Myocyte (in vitro differentiated cells): ENCODE measurements at regions not wholly inside any gene's neighbourhood (a gene's known extent, or its start where the extent isn't known, plus 50 kb on each side); places are given as distances from the start of the nearest gene placed in this dataset.
A peak's percentile ranks its signal among the peaks of the same experiment; 100 is the strongest.

Experiments used
- DNase-seq: peaks from one replicate; pipeline ENCODE4 v3.0.0-alpha.2; 2012; ENCODE audit warnings: low read depth

- DNase-seq = no peak
Observed at GRCh38 chr6:44062771-44063560, 64.3 kb downstream of the MRPL14 start.

- no peak for DNase-seq
Observed at GRCh38 chr6:44062105-44062770, 65.0 kb downstream of the MRPL14 start.

GRCh38 chr6:44061375-44062104 is 65.7 kb downstream of the MRPL14 start:
- no peak for DNase-seq

GRCh38 chr6:44060612-44061374 is 66.5 kb downstream of the MRPL14 start:
- DNase-seq = no peak

GRCh38 chr6:44059359-44060346 is 67.6 kb downstream of the MRPL14 start:
- DNase-seq = peak; percentile 47

GRCh38 chr6:44058617-44059358 is 68.5 kb downstream of the MRPL14 start:
- peak; percentile 95 for DNase-seq

GRCh38 chr6:44057931-44058616 is 69.2 kb downstream of the MRPL14 start:
- no peak for DNase-seq

GRCh38 chr6:44057238-44057930 is 69.9 kb downstream of the MRPL14 start:
- DNase-seq = no peak

- DNase-seq = peak; percentile 63
Observed at GRCh38 chr6:44056392-44057237, 70.6 kb downstream of the MRPL14 start.

- peak; percentile 84 for DNase-seq
Observed at GRCh38 chr6:44054721-44055559, 72.3 kb downstream of the MRPL14 start.

GRCh38 chr6:44053760-44054556 is 73.3 kb downstream of the MRPL14 start:
- DNase-seq = peak; percentile 90

- DNase-seq = no peak
Observed at GRCh38 chr6:44053106-44053756, 74.0 kb downstream of the MRPL14 start.

- peak; percentile 73 for DNase-seq
Observed at GRCh38 chr6:44052419-44053023, 74.7 kb downstream of the MRPL14 start.

GRCh38 chr6:44051515-44051914 is 75.7 kb downstream of the MRPL14 start:
- DNase-seq = peak; percentile 87
